Right atrium auricular region (tissue), 2 donors: ENCODE measurements at regions not wholly inside any gene's neighbourhood (a gene's known extent, or its start where the extent isn't known, plus 50 kb on each side); places are given as distances from the start of the nearest gene placed in this dataset.
"Not testable (repeated sequence)": the region's sequence is repeated elsewhere in the genome, so short reads cannot be mapped to it uniquely, and the experiment has no call there.

Experiments
- DNase-seq: peaks from one replicate; pipeline ENCODE4 v3.0.0-alpha.2; 2019; ENCODE audit warnings: low spot score
- H3K27ac ChIP-seq, 2 donors: fragments of 200-600 bp; sonication (generic); 1 replicate in 1 of 2; 2 replicates in 1 of 2; pipeline ENCODE4 v1.5.1; 2016 to 2019
- H3K27me3 ChIP-seq, 2 donors: fragments of 200-600 bp; sonication (generic); one replicate each; pipeline versions ENCODE4 v1.5.1 to v1.6.0; 2017 to 2019
- H3K36me3 ChIP-seq: fragments of 200-600 bp; sonication (generic); one replicate; pipeline ENCODE4 v1.5.1; 2016
- H3K4me1 ChIP-seq, 2 donors: fragments of 200-600 bp; sonication (generic); one replicate each; pipeline versions ENCODE4 v1.5.1 to v1.6.0; 2017 to 2019
- H3K4me3 ChIP-seq, 2 donors: fragments of 200-600 bp; sonication (generic); 1 replicate in 1 of 2; 2 replicates in 1 of 2; pipeline ENCODE4 v1.5.1; 2017 to 2019; ENCODE audit warnings: mild to moderate bottlenecking in 1 of 2, moderate library complexity in 1 of 2
- H3K9me3 ChIP-seq, 2 donors: fragments of 200-600 bp; sonication (generic); one replicate each; pipeline ENCODE4 v1.5.1; 2019
- CTCF ChIP-seq, 2 donors: fragments of 200-600 bp; sonication (generic); IDR thresholded peaks; one replicate each; pipeline ENCODE4 v1.5.1; 2019; ENCODE audit warnings: antibody characterized with exemption in 2 of 2

GRCh38 chr4:1568855-1569460 lies 115.2 kb downstream of the FAM53A start:
- Histone ChIP-seq H3K27me3 (peaks cover 0 to 6% of the 10 kb centered on the region in 2 donors), H3K36me3 (no peaks in the 10 kb centered on the region), H3K4me3 (no peak overlapping the region), H3K27ac (no peak overlapping the region), H3K4me1 (no peaks in the 10 kb centered on the region), H3K9me3 (no peaks in the 10 kb centered on the region)
- no peak for TF ChIP-seq CTCF (IDR thresholded peaks at IDR 0.05)
- no peak for DNase-seq

- no peaks in the 10 kb centered on the region for H3K9me3 ChIP-seq
- no peak for DNase-seq
- TF ChIP-seq CTCF (IDR thresholded peaks at IDR 0.05) = no peak
- no peak overlapping the region for H3K4me3 ChIP-seq
- H3K36me3 ChIP-seq = no peaks in the 10 kb centered on the region
- H3K27ac ChIP-seq = no peak overlapping the region
- peaks cover 0 to 6% of the 10 kb centered on the region in 2 donors for H3K27me3 ChIP-seq
- H3K4me1 ChIP-seq = no peaks in the 10 kb centered on the region
Observed at GRCh38 chr4:1567808-1568581, 116.1 kb downstream of the FAM53A start.

GRCh38 chr4:1567519-1567807 lies 116.7 kb downstream of the FAM53A start:
- Histone ChIP-seq H3K36me3 (no peaks in the 10 kb centered on the region), H3K27me3 (peaks cover 0 to 6% of the 10 kb centered on the region in 2 donors), H3K4me1 (no peaks in the 10 kb centered on the region), H3K4me3 (no peak overlapping the region), H3K9me3 (no peaks in the 10 kb centered on the region), H3K27ac (no peak overlapping the region)
- no peak for DNase-seq
- no peak for TF ChIP-seq CTCF (IDR thresholded peaks at IDR 0.05)

- Histone ChIP-seq H3K36me3 (no peaks in the 10 kb centered on the region), H3K4me1 (no peaks in the 10 kb centered on the region), H3K4me3 (no peak overlapping the region), H3K27me3 (peaks cover 0 to 6% of the 10 kb centered on the region in 2 donors), H3K27ac (no peak overlapping the region), H3K9me3 (no peaks in the 10 kb centered on the region)
- no peak for DNase-seq
- TF ChIP-seq CTCF (IDR thresholded peaks at IDR 0.05) = no peak
Observed at GRCh38 chr4:1566838-1567518, 117.1 kb downstream of the FAM53A start.

- not testable (repeated sequence) for H3K27ac ChIP-seq, H3K36me3 ChIP-seq, H3K4me3 ChIP-seq, H3K9me3 ChIP-seq, H3K27me3 ChIP-seq, DNase-seq, H3K4me1 ChIP-seq
Observed at GRCh38 chr4:1566301-1566837, 117.7 kb downstream of the FAM53A start.

- no peaks in the 10 kb centered on the region for H3K36me3 ChIP-seq
- no peak for TF ChIP-seq CTCF (IDR thresholded peaks at IDR 0.05)
- H3K9me3 ChIP-seq = no peaks in the 10 kb centered on the region
- no peak overlapping the region for H3K27ac ChIP-seq
- no peak overlapping the region for H3K4me3 ChIP-seq
- DNase-seq = no peak
- no peaks in the 10 kb centered on the region for H3K4me1 ChIP-seq
- H3K27me3 ChIP-seq = peaks cover 0 to 6% of the 10 kb centered on the region in 2 donors
Observed at GRCh38 chr4:1565598-1566295, 118.4 kb downstream of the FAM53A start.
